ENCODE measurements at regions not wholly inside any gene's neighbourhood (a gene's known extent, or its start where the extent isn't known, plus 50 kb on each side); places are given as distances from the start of the nearest gene placed in this dataset.
"Not testable (repeated sequence)": the region's sequence is repeated elsewhere in the genome, so short reads cannot be mapped to it uniquely, and the experiment has no call there.

GRCh38 chr12:73677520-73678291 is 859.9 kb upstream of the ATXN7L3B start:
- no peak for TF ChIP-seq CTCF (conservative IDR thresholded peaks at IDR 0.05)
- no peak overlapping the region for H3K27ac ChIP-seq

- no peak overlapping the region for H3K27ac ChIP-seq
- TF ChIP-seq CTCF (conservative IDR thresholded peaks at IDR 0.05): no peak
Observed at GRCh38 chr12:73678335-73678734, 859.3 kb upstream of the ATXN7L3B start.

- TF ChIP-seq CTCF (conservative IDR thresholded peaks at IDR 0.05): no peak
- H3K27ac ChIP-seq: no peak overlapping the region
Observed at GRCh38 chr12:73699318-73699717, 838.3 kb upstream of the ATXN7L3B start.

- no peak overlapping the region for H3K27ac ChIP-seq
- TF ChIP-seq CTCF (conservative IDR thresholded peaks at IDR 0.05): no peak
Observed at GRCh38 chr12:73714655-73715054, 823.0 kb upstream of the ATXN7L3B start.

- not testable (repeated sequence) for H3K27ac ChIP-seq
Observed at GRCh38 chr12:73716143-73716542, 821.5 kb upstream of the ATXN7L3B start.

GRCh38 chr12:73719223-73719622 is 818.4 kb upstream of the ATXN7L3B start:
- H3K27ac ChIP-seq: no peak overlapping the region
- TF ChIP-seq CTCF (conservative IDR thresholded peaks at IDR 0.05): no peak

GRCh38 chr12:73726881-73727280 is 810.8 kb upstream of the ATXN7L3B start:
- no peak for TF ChIP-seq CTCF (conservative IDR thresholded peaks at IDR 0.05)
- H3K27ac ChIP-seq: no peak overlapping the region

- no peak for TF ChIP-seq CTCF (conservative IDR thresholded peaks at IDR 0.05)
- no peak overlapping the region for H3K27ac ChIP-seq
Observed at GRCh38 chr12:73731658-73732057, 806.0 kb upstream of the ATXN7L3B start.
